Breast epithelium (tissue), 4 donors: ENCODE measurements at regions not wholly inside any gene's neighbourhood (a gene's known extent, or its start where the extent isn't known, plus 50 kb on each side); places are given as distances from the start of the nearest gene placed in this dataset.

ENCODE experiments used
- DNase-seq, 2 donors: peaks; one replicate each; pipeline ENCODE4 v3.0.0-alpha.2; 2019; ENCODE audit warnings: low spot score in 2 of 2
- H3K27ac ChIP-seq, 2 donors: fragments of 200-600 bp; sonication (generic) in 1 of 2; one replicate each; pipeline ENCODE4 v1.5.1; 2016 to 2019; ENCODE audit warnings: mild to moderate bottlenecking in 1 of 2
- H3K27me3 ChIP-seq, 2 donors: fragments of 200-600 bp; sonication (generic) in 1 of 2; one replicate each; pipeline versions ENCODE4 v1.5.1 to v1.6.0; 2017 to 2019; ENCODE audit warnings: control low read depth in 1 of 2, mild to moderate bottlenecking in 1 of 2
- H3K36me3 ChIP-seq: fragments of 200-600 bp; one replicate; pipeline ENCODE4 v1.5.1; 2019
- H3K4me1 ChIP-seq, 2 donors: fragments of 200-600 bp; sonication (generic); one replicate each; pipeline ENCODE4 v1.5.1; 2016 to 2019; ENCODE audit warnings: control low read depth in 1 of 2
- H3K4me3 ChIP-seq, 3 donors: fragments of 200-600 bp; sonication (generic); 1 replicate in 2 of 3; 2 replicates in 1 of 3; pipeline ENCODE4 v1.5.1; 2016 to 2019; ENCODE audit warnings: mild to moderate bottlenecking in 3 of 3, moderate library complexity in 2 of 3
- H3K9me3 ChIP-seq, 2 donors: fragments of 200-600 bp; sonication (generic) in 1 of 2; one replicate each; pipeline ENCODE4 v1.5.1; 2016 to 2019; ENCODE audit warnings: control low read depth in 1 of 2
- CTCF ChIP-seq, 3 donors: fragments of 450-650 bp; IDR thresholded peaks; one replicate each; pipeline ENCODE4 v1.5.1; 2016 to 2017; ENCODE audit warnings: antibody characterized with exemption in 3 of 3, mild to moderate bottlenecking in 3 of 3, moderate library complexity in 3 of 3
- POLR2A ChIP-seq: fragments of 450-650 bp; IDR thresholded peaks from one replicate; pipeline ENCODE4 v1.6.1; 2016; ENCODE audit warnings: antibody characterized with exemption, mild to moderate bottlenecking, moderate library complexity
- POLR2AphosphoS5 ChIP-seq, 3 donors: sonication (generic); formaldehyde crosslinking; IDR thresholded peaks; one replicate each; pipeline ENCODE4 v1.6.1; 2017; ENCODE audit warnings: antibody characterized with exemption in 3 of 3
- intact Hi-C: fragments of 100-400 bp; cut with DNase I; formaldehyde crosslinking; loops from one replicate; pipeline ENCODE4 v1.15.1; 2023; ENCODE audit warnings: low total_unique reads

DNA sequence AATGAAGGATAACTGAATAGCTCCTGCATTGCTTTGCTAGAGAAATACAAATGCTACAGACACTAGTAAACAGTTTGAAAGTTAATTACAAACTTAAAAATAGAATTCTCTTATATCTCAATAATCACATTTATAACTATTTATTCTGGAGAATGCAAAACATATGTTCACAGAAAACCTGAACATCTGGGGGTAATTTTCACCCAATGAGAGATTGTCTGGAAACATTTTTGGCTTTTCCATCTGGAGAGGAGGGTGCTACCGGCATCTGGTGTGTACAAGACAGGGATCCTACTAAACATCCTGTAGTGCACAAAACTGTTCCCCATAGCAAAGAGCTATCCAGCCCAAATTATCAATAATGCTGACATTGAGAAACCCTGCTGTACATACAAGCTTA, 378.4 kb upstream of the CHORDC1 start:
- H3K36me3 ChIP-seq: no peaks in the 10 kb centered on the region
- intact Hi-C loops: no loop called here
- H3K4me1 ChIP-seq: no peaks in the 10 kb centered on the region

DNA sequence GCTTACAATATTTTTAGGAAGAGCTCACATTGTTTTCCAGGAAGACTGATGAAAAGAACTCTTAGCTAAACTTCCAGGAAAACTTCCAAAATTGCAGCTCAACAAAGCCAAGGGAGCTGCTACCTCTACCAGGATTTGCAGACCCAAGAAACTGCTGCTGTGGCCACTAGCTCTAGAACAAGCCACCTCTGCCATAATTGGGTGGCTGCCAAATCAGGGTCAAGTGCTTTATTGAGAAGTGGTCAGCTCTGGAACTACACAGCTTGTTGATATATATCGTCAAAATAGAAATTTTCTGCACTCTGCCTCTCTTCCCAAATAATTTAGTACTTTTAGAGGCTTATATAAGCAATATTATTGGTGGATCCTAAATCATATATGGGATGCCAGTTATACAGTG, 371.8 kb upstream of the CHORDC1 start:
- H3K27me3 ChIP-seq: no peaks in the 10 kb centered on the region
- no peak for DNase-seq
- H3K4me3 ChIP-seq: no peak overlapping the region

More for the DNA sequence above, 378.4 kb upstream of the CHORDC1 start:
- DNase-seq: no peak
- H3K4me3 ChIP-seq: no peak overlapping the region
- H3K27me3 ChIP-seq: no peaks in the 10 kb centered on the region
- no peak overlapping the region for H3K27ac ChIP-seq
- H3K9me3 ChIP-seq: no peaks in the 10 kb centered on the region
- TF ChIP-seq POLR2A (no peak), CTCF (IDR thresholded peaks at IDR 0.05) (no peak), POLR2AphosphoS5 (IDR thresholded peaks at IDR 0.05) (no peak)

GRCh38 chr11:90593099-90593498, 370.2 kb upstream of the CHORDC1 start:
- no peaks in the 10 kb centered on the region for H3K27me3 ChIP-seq
- H3K4me3 ChIP-seq: no peak overlapping the region
- DNase-seq: no peak
- no peak for TF ChIP-seq POLR2AphosphoS5 (IDR thresholded peaks at IDR 0.05)
- no peaks in the 10 kb centered on the region for H3K4me1 ChIP-seq
- intact Hi-C loops: no loop called here
- H3K27ac ChIP-seq: no peak overlapping the region
- no peaks in the 10 kb centered on the region for H3K36me3 ChIP-seq
- no peaks in the 10 kb centered on the region for H3K9me3 ChIP-seq

More for the DNA sequence above, 371.8 kb upstream of the CHORDC1 start:
- Histone ChIP-seq H3K36me3 (no peaks in the 10 kb centered on the region), H3K9me3 (no peaks in the 10 kb centered on the region), H3K4me1 (no peaks in the 10 kb centered on the region), H3K27ac (no peak overlapping the region)
- intact Hi-C loops: no loop called here
- TF ChIP-seq POLR2A (no peak), CTCF (IDR thresholded peaks at IDR 0.05) (no peak), POLR2AphosphoS5 (IDR thresholded peaks at IDR 0.05) (no peak)

- Histone ChIP-seq H3K27me3 (no peaks in the 10 kb centered on the region), H3K9me3 (no peaks in the 10 kb centered on the region), H3K27ac (no peak overlapping the region), H3K4me3 (no peak overlapping the region), H3K36me3 (no peaks in the 10 kb centered on the region), H3K4me1 (no peaks in the 10 kb centered on the region)
- intact Hi-C loops: no loop called here
- DNase-seq: no peak
- TF ChIP-seq POLR2A: no peak
- TF ChIP-seq CTCF (IDR thresholded peaks at IDR 0.05): no peak
- TF ChIP-seq POLR2AphosphoS5 (IDR thresholded peaks at IDR 0.05): no peak
Measured at GRCh38 chr11:90590286-90590685, 367.4 kb upstream of the CHORDC1 start.

GRCh38 chr11:90589735-90590134, 366.9 kb upstream of the CHORDC1 start:
- TF ChIP-seq CTCF (IDR thresholded peaks at IDR 0.05): no peak
- Histone ChIP-seq H3K27me3 (no peaks in the 10 kb centered on the region), H3K4me1 (no peaks in the 10 kb centered on the region), H3K9me3 (no peaks in the 10 kb centered on the region), H3K4me3 (no peak overlapping the region), H3K27ac (no peak overlapping the region), H3K36me3 (no peaks in the 10 kb centered on the region)
- DNase-seq: no peak
- intact Hi-C loops: no loop called here

DNA sequence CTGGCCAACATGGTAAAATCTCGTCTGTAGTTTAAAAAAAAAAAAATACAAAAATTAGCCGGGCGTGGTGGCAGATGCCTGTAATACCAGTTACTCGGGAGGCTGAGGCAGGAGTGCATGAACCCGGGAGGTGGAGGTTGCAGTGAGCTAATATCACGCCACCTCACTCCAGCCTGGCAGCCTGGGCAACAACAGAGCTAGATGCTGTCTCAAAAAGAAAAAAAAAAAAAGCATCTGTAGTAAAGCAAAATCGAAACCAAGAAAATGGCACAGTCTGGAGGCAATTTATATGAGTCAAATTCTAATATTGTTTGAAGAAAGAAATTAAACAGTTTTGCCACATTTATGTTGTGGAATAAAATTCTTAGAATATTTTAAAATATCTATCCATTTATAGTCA, 365.0 kb upstream of the CHORDC1 start:
- Histone ChIP-seq H3K36me3 (no peaks in the 10 kb centered on the region), H3K27me3 (no peaks in the 10 kb centered on the region), H3K27ac (no peak overlapping the region), H3K4me1 (no peaks in the 10 kb centered on the region), H3K9me3 (no peaks in the 10 kb centered on the region), H3K4me3 (no peak overlapping the region)
- no peak for DNase-seq
- no peak for TF ChIP-seq CTCF (IDR thresholded peaks at IDR 0.05)
- TF ChIP-seq POLR2A: no peak
- no peak for TF ChIP-seq POLR2AphosphoS5 (IDR thresholded peaks at IDR 0.05)
- intact Hi-C loops: no loop called here
